ENCODE measurements at regions not wholly inside any gene's neighbourhood (a gene's known extent, or its start where the extent isn't known, plus 50 kb on each side); places are given as distances from the start of the nearest gene placed in this dataset.

- Mint-ChIP-seq H3K36me3 (ENCODE audit: low read depth) (no peaks in the 10 kb centered on the region), H3K27ac (no peak overlapping the region), H3K27me3 (ENCODE audit: insufficient read depth) (no peaks in the 10 kb centered on the region; the same call in none of the 2 replicates), H3K9me3 (no peaks in the 10 kb centered on the region), H3K4me1 (ENCODE audit: low read depth) (peaks cover 50% of the 10 kb centered on the region), H3K4me3 (peak overlapping the region; percentile 17)
- peak; percentile 27 for DNase-seq
- no peak for TF ChIP-seq CTCF (IDR thresholded peaks at IDR 0.05)
Observed at GRCh38 chr5:159824188-159825161, 91.8 kb upstream of the ADRA1B start.

GRCh38 chr5:159825551-159826051, 90.7 kb upstream of the ADRA1B start:
- Mint-ChIP-seq H3K27ac (peak overlapping the region; percentile 81), H3K27me3 (ENCODE audit: insufficient read depth) (peaks cover 3% of the 10 kb centered on the region), H3K36me3 (ENCODE audit: low read depth) (no peaks in the 10 kb centered on the region), H3K4me1 (ENCODE audit: low read depth) (peaks cover 40% of the 10 kb centered on the region), H3K9me3 (no peaks in the 10 kb centered on the region), H3K4me3 (no peak overlapping the region)
- peak; percentile 11 for DNase-seq
- no peak for TF ChIP-seq CTCF (IDR thresholded peaks at IDR 0.05)

GRCh38 chr5:159826351-159827214, 89.7 kb upstream of the ADRA1B start:
- peaks cover 5% of the 10 kb centered on the region for H3K27me3 Mint-ChIP-seq (ENCODE audit: insufficient read depth)
- H3K36me3 Mint-ChIP-seq (ENCODE audit: low read depth), result no peaks in the 10 kb centered on the region
- H3K9me3 Mint-ChIP-seq, result no peaks in the 10 kb centered on the region
- peak overlapping the region; percentile 81 for H3K27ac Mint-ChIP-seq
- peaks cover 40% of the 10 kb centered on the region for H3K4me1 Mint-ChIP-seq (ENCODE audit: low read depth)
- no peak for TF ChIP-seq CTCF (IDR thresholded peaks at IDR 0.05)
- H3K4me3 Mint-ChIP-seq, result peak overlapping the region; percentile 49
- peak; percentile 75 for DNase-seq

GRCh38 chr5:159827861-159828260, 88.4 kb upstream of the ADRA1B start:
- Mint-ChIP-seq H3K4me3 (no peak overlapping the region), H3K4me1 (ENCODE audit: low read depth) (peaks cover 40% of the 10 kb centered on the region), H3K27ac (no peak overlapping the region), H3K27me3 (ENCODE audit: insufficient read depth) (peaks cover 15% of the 10 kb centered on the region), H3K9me3 (no peaks in the 10 kb centered on the region), H3K36me3 (ENCODE audit: low read depth) (no peaks in the 10 kb centered on the region)
- TF ChIP-seq CTCF (IDR thresholded peaks at IDR 0.05), result no peak
- DNase-seq, result no peak

- TF ChIP-seq CTCF (IDR thresholded peaks at IDR 0.05), result no peak
- DNase-seq, result no peak
- H3K27ac Mint-ChIP-seq, result no peak overlapping the region
- peaks cover 29% of the 10 kb centered on the region for H3K27me3 Mint-ChIP-seq (ENCODE audit: insufficient read depth)
- no peak overlapping the region for H3K4me3 Mint-ChIP-seq
- H3K9me3 Mint-ChIP-seq, result no peaks in the 10 kb centered on the region
- peaks cover 7% of the 10 kb centered on the region for H3K4me1 Mint-ChIP-seq (ENCODE audit: low read depth)
- no peaks in the 10 kb centered on the region for H3K36me3 Mint-ChIP-seq (ENCODE audit: low read depth)
Observed at GRCh38 chr5:159832073-159832472, 84.2 kb upstream of the ADRA1B start.

Data from HFFc6 (cell line).